Lower leg skin (tissue), 4 donors: ENCODE measurements at regions not wholly inside any gene's neighbourhood (a gene's known extent, or its start where the extent isn't known, plus 50 kb on each side); places are given as distances from the start of the nearest gene placed in this dataset.
A peak's percentile ranks its signal among the peaks of the same experiment; 100 is the strongest.

ENCODE experiments used
- DNase-seq, 2 donors: peaks; one replicate each; pipeline ENCODE4 v3.0.0-alpha.2; 2019; ENCODE audit warnings: low spot score in 2 of 2
- H3K4me3 ChIP-seq: fragments of 200-600 bp; sonication (generic); 2 replicates; pipeline ENCODE4 v1.5.1; 2017; ENCODE audit warnings: mild to moderate bottlenecking, low read depth; ENCODE audit not compliant: poor library complexity, severe bottlenecking
- CTCF ChIP-seq, 3 donors: fragments of 450-650 bp; IDR thresholded peaks; one replicate each; pipeline ENCODE4 v1.5.1; 2016; ENCODE audit warnings: antibody characterized with exemption in 3 of 3, mild to moderate bottlenecking in 3 of 3, moderate library complexity in 2 of 3
- POLR2A ChIP-seq, 2 donors: fragments of 450-650 bp; IDR thresholded peaks; one replicate each; pipeline ENCODE4 v1.6.1; 2016 to 2017; ENCODE audit warnings: antibody characterized with exemption in 2 of 2, mild to moderate bottlenecking in 1 of 2, moderate library complexity in 1 of 2
- WGBS, 2 donors: methylation state at CpG; one replicate each; pipeline ENCODE4 v1.1.5; 2018; 5-methylcytosine and 5-hydroxymethylcytosine counted together
- intact Hi-C: fragments of 100-400 bp; cut with DNase I; formaldehyde crosslinking; loops from one replicate; pipeline ENCODE4 v1.15.0; 2023; ENCODE audit warnings: low total_unique reads

GRCh38 chr4:31427691-31428090 is 707.5 kb downstream of the PCDH7 start:
- no peak overlapping the region for H3K4me3 ChIP-seq
- intact Hi-C loops = no loop called here
- DNase-seq = no peak
- 71 to 77% methylated on average over 3 of the region's 3 CpGs for WGBS, 2 donors
- TF ChIP-seq CTCF (IDR thresholded peaks at IDR 0.05) = no peak
- TF ChIP-seq POLR2A (IDR thresholded peaks at IDR 0.05) = no peak

- intact Hi-C loops = no loop called here
- no peak for DNase-seq
- 89% methylated on average over 11 of the region's 11 CpGs for WGBS, 2 donors
- H3K4me3 ChIP-seq = no peak overlapping the region
- TF ChIP-seq POLR2A (IDR thresholded peaks at IDR 0.05) = no peak
- TF ChIP-seq CTCF (IDR thresholded peaks at IDR 0.05) = no peak
Observed at GRCh38 chr4:31442236-31442635, 722.1 kb downstream of the PCDH7 start.

GRCh38 chr4:31445526-31445925 is 725.4 kb downstream of the PCDH7 start:
- intact Hi-C loops = no loop called here
- TF ChIP-seq CTCF (IDR thresholded peaks at IDR 0.05) (no peak), POLR2A (IDR thresholded peaks at IDR 0.05) (no peak)
- H3K4me3 ChIP-seq = no peak overlapping the region
- no peak for DNase-seq
- 76 to 78% methylated on average over 3 of the region's 3 CpGs for WGBS, 2 donors

- TF ChIP-seq POLR2A (IDR thresholded peaks at IDR 0.05) = no peak
- TF ChIP-seq CTCF (IDR thresholded peaks at IDR 0.05) = no peak
- intact Hi-C loops = no loop called here
- no peak overlapping the region for H3K4me3 ChIP-seq
Observed at GRCh38 chr4:31455612-31456011, 735.4 kb downstream of the PCDH7 start.

GRCh38 chr4:31458813-31459212 is 738.6 kb downstream of the PCDH7 start:
- 39 to 57% methylated on average over 4 of the region's 4 CpGs for WGBS, 2 donors
- DNase-seq = peak in 1 of 2 donors; percentile 22
- intact Hi-C loops = no loop called here
- TF ChIP-seq CTCF (IDR thresholded peaks at IDR 0.05) (no peak), POLR2A (IDR thresholded peaks at IDR 0.05) (no peak)
- no peak overlapping the region for H3K4me3 ChIP-seq

More at GRCh38 chr4:31455612-31456011, 735.4 kb downstream of the PCDH7 start:
- no peak for DNase-seq

GRCh38 chr4:31461421-31461820 is 741.3 kb downstream of the PCDH7 start:
- 51 to 69% methylated on average over 5 of the region's 5 CpGs for WGBS, 2 donors
- peak in 1 of 2 donors; percentile 29 for DNase-seq
- TF ChIP-seq POLR2A (IDR thresholded peaks at IDR 0.05) = no peak
- no peak for TF ChIP-seq CTCF (IDR thresholded peaks at IDR 0.05)
- no peak overlapping the region for H3K4me3 ChIP-seq
- intact Hi-C loops = no loop called here
